ENCODE measurements at regions not wholly inside any gene's neighbourhood (a gene's known extent, or its start where the extent isn't known, plus 50 kb on each side); places are given as distances from the start of the nearest gene placed in this dataset.

GRCh38 chr12:114735680-114736374 is 51.9 kb upstream of the TBX3 start:
- Mint-ChIP-seq H3K4me3 (no peak overlapping the region), H3K27me3 (ENCODE audit: low read depth) (no peaks in the 10 kb centered on the region), H3K36me3 (peaks cover 7% of the 10 kb centered on the region), H3K4me1 (no peaks in the 10 kb centered on the region), H3K27ac (no peak overlapping the region), H3K9me3 (no peaks in the 10 kb centered on the region)
- no peak for DNase-seq (ENCODE audit: low spot score in 2 of 2, unreplicated experiment in 2 of 2)
- TF ChIP-seq, protein P1, sequence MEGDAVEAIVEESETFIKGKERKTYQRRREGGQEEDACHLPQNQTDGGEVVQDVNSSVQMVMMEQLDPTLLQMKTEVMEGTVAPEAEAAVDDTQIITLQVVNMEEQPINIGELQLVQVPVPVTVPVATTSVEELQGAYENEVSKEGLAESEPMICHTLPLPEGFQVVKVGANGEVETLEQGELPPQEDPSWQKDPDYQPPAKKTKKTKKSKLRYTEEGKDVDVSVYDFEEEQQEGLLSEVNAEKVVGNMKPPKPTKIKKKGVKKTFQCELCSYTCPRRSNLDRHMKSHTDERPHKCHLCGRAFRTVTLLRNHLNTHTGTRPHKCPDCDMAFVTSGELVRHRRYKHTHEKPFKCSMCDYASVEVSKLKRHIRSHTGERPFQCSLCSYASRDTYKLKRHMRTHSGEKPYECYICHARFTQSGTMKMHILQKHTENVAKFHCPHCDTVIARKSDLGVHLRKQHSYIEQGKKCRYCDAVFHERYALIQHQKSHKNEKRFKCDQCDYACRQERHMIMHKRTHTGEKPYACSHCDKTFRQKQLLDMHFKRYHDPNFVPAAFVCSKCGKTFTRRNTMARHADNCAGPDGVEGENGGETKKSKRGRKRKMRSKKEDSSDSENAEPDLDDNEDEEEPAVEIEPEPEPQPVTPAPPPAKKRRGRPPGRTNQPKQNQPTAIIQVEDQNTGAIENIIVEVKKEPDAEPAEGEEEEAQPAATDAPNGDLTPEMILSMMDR (IDR thresholded peaks at IDR 0.05; ENCODE audit: unreplicated experiment), result no peak

DNA sequence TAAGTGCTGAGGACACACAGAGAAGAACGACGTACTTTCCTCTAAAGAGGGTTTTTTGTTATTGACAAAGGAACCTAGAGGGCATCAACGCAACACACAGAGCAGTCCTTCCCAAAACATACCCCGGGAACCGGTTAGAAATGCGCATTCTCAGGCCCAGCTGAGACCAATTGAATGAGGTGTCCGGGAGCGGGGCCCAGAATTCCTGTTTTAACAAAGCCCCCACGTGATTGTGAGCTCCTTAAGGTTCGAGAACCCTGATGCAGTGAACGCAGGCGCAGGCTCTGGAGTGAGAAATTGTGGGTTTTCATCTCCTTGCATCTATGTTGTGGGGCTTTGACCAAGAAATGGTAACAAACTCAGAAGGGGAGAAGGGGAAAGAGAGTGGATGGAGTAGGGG is 51.0 kb upstream of the TBX3 start:
- H3K4me1 Mint-ChIP-seq, result no peaks in the 10 kb centered on the region
- TF ChIP-seq, protein P1 (IDR thresholded peaks at IDR 0.05; ENCODE audit: unreplicated experiment), result no peak
- H3K9me3 Mint-ChIP-seq, result no peaks in the 10 kb centered on the region
- peaks cover 7% of the 10 kb centered on the region for H3K36me3 Mint-ChIP-seq
- H3K27me3 Mint-ChIP-seq (ENCODE audit: low read depth), result no peaks in the 10 kb centered on the region
- no peak overlapping the region for H3K27ac Mint-ChIP-seq
- no peak for DNase-seq (ENCODE audit: low spot score in 2 of 2, unreplicated experiment in 2 of 2)
- no peak overlapping the region for H3K4me3 Mint-ChIP-seq

- no peak for DNase-seq (ENCODE audit: low spot score in 2 of 2, unreplicated experiment in 2 of 2)
- Mint-ChIP-seq H3K27me3 (ENCODE audit: low read depth) (no peaks in the 10 kb centered on the region), H3K27ac (no peak overlapping the region), H3K4me3 (no peak overlapping the region), H3K9me3 (no peaks in the 10 kb centered on the region), H3K36me3 (peaks cover 7% of the 10 kb centered on the region), H3K4me1 (peaks cover 9% of the 10 kb centered on the region)
- TF ChIP-seq, protein P1 (IDR thresholded peaks at IDR 0.05; ENCODE audit: unreplicated experiment), result no peak
Measured at GRCh38 chr12:114733919-114734318, 49.9 kb upstream of the TBX3 start.
